AG04449 (cell line): ENCODE measurements at regions not wholly inside any gene's neighbourhood (a gene's known extent, or its start where the extent isn't known, plus 50 kb on each side); places are given as distances from the start of the nearest gene placed in this dataset.

Experiments
- CTCF ChIA-PET: fragments of 350-600 bp; formaldehyde crosslinking; extraction: SDS; loops from one replicate; lab custom pipeline; 2021; ENCODE audit warnings: antibody characterized with exemption; lab: Yijun Ruan, JAX
- POLR2A ChIA-PET: fragments of 400-600, 350-600 bp; formaldehyde crosslinking; extraction: SDS; loops from one replicate; lab custom pipeline; 2020; ENCODE audit warnings: antibody characterized with exemption, inconsistent platforms; lab: Yijun Ruan, JAX
- DNase-seq: peaks from one replicate; pipeline ENCODE4 v3.0.0-alpha.2; 2010; ENCODE audit warnings: low read depth, low spot score
- H3K4me3 ChIP-seq: 2 replicates; pipeline ENCODE4 v1.5.1; 2011; ENCODE audit warnings: low read depth, mild to moderate bottlenecking, control low read depth, low read length
- CTCF ChIP-seq: IDR thresholded peaks from one replicate; pipeline ENCODE4 v1.5.1; 2011; ENCODE audit warnings: mild to moderate bottlenecking, moderate library complexity, low read length, control low read depth, inconsistent platforms; ENCODE audit not compliant: insufficient read depth; ENCODE audit errors: missing control alignments

- no peak overlapping the region for H3K4me3 ChIP-seq
- ChIA-PET CTCF (no interaction called here), POLR2A (no interaction called here)
- DNase-seq = no peak
- TF ChIP-seq CTCF = no peak
These were observed 254.3 kb upstream of the SLITRK1 start for GRCh38 chr13:84136582-84136981.

DNA sequence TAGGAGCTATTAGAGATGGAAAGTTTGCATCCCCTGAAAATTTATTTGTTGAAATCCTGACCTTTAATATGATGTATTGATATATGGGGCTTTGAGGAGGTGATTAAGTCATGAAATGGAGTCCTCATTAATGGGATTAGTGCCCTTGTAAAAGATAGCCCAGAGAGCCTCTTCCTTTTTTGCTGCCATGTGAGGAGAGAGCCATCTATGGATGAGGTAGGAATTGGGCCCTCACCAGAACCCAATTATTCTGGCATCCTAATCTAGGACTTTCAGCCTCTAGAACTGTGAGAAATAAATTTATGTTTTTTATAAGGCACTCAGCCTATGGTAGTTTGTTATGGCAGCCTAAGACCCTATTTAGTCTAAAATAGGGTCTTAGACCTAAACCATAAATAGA, 250.2 kb upstream of the SLITRK1 start:
- no peak overlapping the region for H3K4me3 ChIP-seq
- TF ChIP-seq CTCF = no peak
- POLR2A ChIA-PET = no interaction called here
- no peak for DNase-seq
- CTCF ChIA-PET = no interaction called here

DNA sequence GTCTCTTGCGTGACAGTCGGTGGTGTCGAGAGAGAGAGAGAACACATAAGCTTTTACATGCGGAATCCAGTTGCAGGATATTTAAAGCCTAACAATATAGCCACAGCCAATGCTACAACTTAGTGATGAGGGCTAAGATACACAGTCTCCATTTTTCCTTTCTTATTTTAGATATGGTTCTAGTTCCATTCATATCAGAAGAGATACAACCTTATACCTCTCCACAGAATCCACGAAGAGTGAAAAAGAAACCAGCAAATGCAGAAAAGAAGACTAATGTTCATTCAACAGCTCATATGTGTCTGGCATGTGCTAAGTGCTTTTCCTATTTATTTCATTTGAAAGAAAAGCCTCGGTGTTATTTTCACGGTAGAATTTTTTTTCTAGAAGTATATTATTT, 249.0 kb upstream of the SLITRK1 start:
- no peak for TF ChIP-seq CTCF
- ChIA-PET POLR2A (no interaction called here), CTCF (no interaction called here)
- no peak overlapping the region for H3K4me3 ChIP-seq
- no peak for DNase-seq

GRCh38 chr13:84130495-84131114, 248.3 kb upstream of the SLITRK1 start:
- no peak for DNase-seq
- ChIA-PET POLR2A (no interaction called here), CTCF (no interaction called here)
- TF ChIP-seq CTCF = no peak
- no peak overlapping the region for H3K4me3 ChIP-seq

DNA sequence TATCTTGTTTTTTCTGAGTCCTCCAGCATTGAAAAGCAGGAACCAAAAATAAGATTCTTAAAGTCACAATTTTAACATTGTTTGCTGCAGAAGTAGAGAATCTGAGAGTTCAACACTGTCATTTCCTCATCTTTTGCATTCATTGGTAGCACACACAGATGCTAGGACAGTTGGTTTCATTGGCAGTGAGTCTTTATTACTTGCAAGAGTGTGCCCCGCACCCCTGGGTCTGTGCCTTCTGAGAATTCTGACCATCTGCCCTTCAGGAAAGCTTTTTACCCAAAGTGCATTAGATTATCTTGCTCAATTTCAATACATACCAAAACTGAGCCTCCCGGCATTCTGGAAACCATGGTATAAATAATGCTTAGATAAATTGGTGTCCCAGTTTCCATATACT, 247.7 kb upstream of the SLITRK1 start:
- ChIA-PET POLR2A (no interaction called here), CTCF (no interaction called here)
- no peak for TF ChIP-seq CTCF

GRCh38 chr13:84127597-84128128, 245.4 kb upstream of the SLITRK1 start:
- ChIA-PET CTCF (no interaction called here), POLR2A (no interaction called here)
- no peak overlapping the region for H3K4me3 ChIP-seq
- DNase-seq = no peak
- TF ChIP-seq CTCF = no peak

More for the DNA sequence above, 247.7 kb upstream of the SLITRK1 start:
- no peak for DNase-seq
- H3K4me3 ChIP-seq = no peak overlapping the region
